Fibroblast of lung (primary cell): ENCODE measurements at regions not wholly inside any gene's neighbourhood (a gene's known extent, or its start where the extent isn't known, plus 50 kb on each side); places are given as distances from the start of the nearest gene placed in this dataset.

Experiments used
- DNase-seq, 2 donors: peaks; one replicate each; pipeline versions ENCODE4 v3.0.0 to v3.0.0-alpha.2; 2010; ENCODE audit warnings: low read depth in 2 of 2
- H2AFZ ChIP-seq: 2 replicates; pipeline ENCODE4 v1.5.1; 2012; ENCODE audit warnings: low read length, control low read depth, inconsistent platforms
- H3K27ac ChIP-seq: 2 replicates; pipeline ENCODE4 v1.5.1; 2011; ENCODE audit warnings: low read length, control low read depth; ENCODE audit not compliant: insufficient read depth
- H3K27me3 ChIP-seq: 2 replicates; pipeline ENCODE4 v1.5.1; 2011; ENCODE audit warnings: mild to moderate bottlenecking, low read length; ENCODE audit not compliant: control insufficient read depth, insufficient read depth
- H3K36me3 ChIP-seq: 2 replicates; pipeline ENCODE4 v1.5.1; 2011; ENCODE audit warnings: low read length; ENCODE audit not compliant: control insufficient read depth, insufficient read depth
- H3K4me1 ChIP-seq: 2 replicates; pipeline ENCODE4 v1.5.1; 2011; ENCODE audit warnings: low read length; ENCODE audit not compliant: control insufficient read depth, insufficient read depth; ENCODE audit errors: extremely low read depth
- H3K4me2 ChIP-seq: 2 replicates; pipeline ENCODE4 v1.5.1; 2011; ENCODE audit warnings: low read length, control low read depth; ENCODE audit not compliant: insufficient read depth; ENCODE audit errors: extremely low read depth
- H3K4me3 ChIP-seq, 4 experiments: fragments of 200-600 bp in 1 of 4; sonication (generic) in 1 of 4; replicated peaks in 1 of 4; 2 replicates each; pipeline ENCODE4 v1.5.1; 2011 to 2016; ENCODE audit warnings: low read length in 4 of 4, low read depth in 3 of 4, mild to moderate bottlenecking in 3 of 4, control low read depth in 2 of 4, inconsistent platforms in 1 of 4, mixed read lengths in 1 of 4; ENCODE audit not compliant: insufficient read depth in 1 of 4; ENCODE audit errors: control extremely low read depth in 1 of 4
- H3K79me2 ChIP-seq: 2 replicates; pipeline ENCODE4 v1.5.1; 2012; ENCODE audit warnings: mild to moderate bottlenecking, low read length, inconsistent platforms; ENCODE audit not compliant: control insufficient read depth, insufficient read depth
- H3K9ac ChIP-seq: 2 replicates; pipeline ENCODE4 v1.5.1; 2011; ENCODE audit warnings: mild to moderate bottlenecking, low read length, control low read depth; ENCODE audit not compliant: insufficient read depth
- H3K9me3 ChIP-seq: 2 replicates; pipeline ENCODE4 v1.5.1; 2012; ENCODE audit warnings: low read depth, low read length; ENCODE audit not compliant: control insufficient read depth, insufficient read depth
- H4K20me1 ChIP-seq: 2 replicates; pipeline ENCODE4 v1.5.1; 2011; ENCODE audit warnings: low read length; ENCODE audit not compliant: control insufficient read depth, insufficient read depth; ENCODE audit errors: extremely low read depth
- EZH2 ChIP-seq: IDR thresholded peaks from 2 replicates; pipeline ENCODE4 v1.5.1; 2012; ENCODE audit warnings: low read length, control low read depth, mild to moderate bottlenecking; ENCODE audit errors: missing control alignments
- TF ChIP-seq, protein P1 (sequence below), 2 donors: IDR thresholded peaks in 1 of 2; conservative IDR thresholded peaks in 1 of 2; 1 replicate in 1 of 2; 2 replicates in 1 of 2; pipeline ENCODE4 v1.5.1; 2011 to 2012; ENCODE audit warnings: low read length in 2 of 2, control low read depth in 1 of 2, inconsistent platforms in 1 of 2, low read depth in 1 of 2, mild to moderate bottlenecking in 1 of 2

- DNase-seq: no peak
- Histone ChIP-seq H3K4me1 (no peaks in the 10 kb centered on the region), H3K4me2 (no peak overlapping the region), H3K36me3 (no peaks in the 10 kb centered on the region), H3K9ac (no peak overlapping the region), H3K9me3 (no peaks in the 10 kb centered on the region), H2AFZ (no peak overlapping the region), H3K27ac (no peak overlapping the region), H3K27me3 (no peaks in the 10 kb centered on the region), H4K20me1 (no peaks in the 10 kb centered on the region), H3K79me2 (no peaks in the 10 kb centered on the region), H3K4me3 (no peak overlapping the region)
- no peak for TF ChIP-seq EZH2
- TF ChIP-seq, protein P1, sequence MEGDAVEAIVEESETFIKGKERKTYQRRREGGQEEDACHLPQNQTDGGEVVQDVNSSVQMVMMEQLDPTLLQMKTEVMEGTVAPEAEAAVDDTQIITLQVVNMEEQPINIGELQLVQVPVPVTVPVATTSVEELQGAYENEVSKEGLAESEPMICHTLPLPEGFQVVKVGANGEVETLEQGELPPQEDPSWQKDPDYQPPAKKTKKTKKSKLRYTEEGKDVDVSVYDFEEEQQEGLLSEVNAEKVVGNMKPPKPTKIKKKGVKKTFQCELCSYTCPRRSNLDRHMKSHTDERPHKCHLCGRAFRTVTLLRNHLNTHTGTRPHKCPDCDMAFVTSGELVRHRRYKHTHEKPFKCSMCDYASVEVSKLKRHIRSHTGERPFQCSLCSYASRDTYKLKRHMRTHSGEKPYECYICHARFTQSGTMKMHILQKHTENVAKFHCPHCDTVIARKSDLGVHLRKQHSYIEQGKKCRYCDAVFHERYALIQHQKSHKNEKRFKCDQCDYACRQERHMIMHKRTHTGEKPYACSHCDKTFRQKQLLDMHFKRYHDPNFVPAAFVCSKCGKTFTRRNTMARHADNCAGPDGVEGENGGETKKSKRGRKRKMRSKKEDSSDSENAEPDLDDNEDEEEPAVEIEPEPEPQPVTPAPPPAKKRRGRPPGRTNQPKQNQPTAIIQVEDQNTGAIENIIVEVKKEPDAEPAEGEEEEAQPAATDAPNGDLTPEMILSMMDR (conservative IDR thresholded peaks at IDR 0.05 in 1 of 2, IDR thresholded peaks at IDR 0.05 in 1 of 2; ENCODE audit: low read depth in 1 of 2, low read length in 2 of 2): no peak
Measured at GRCh38 chr2:5339473-5339872, 352.7 kb upstream of the SOX11 start.

GRCh38 chr2:5343785-5344335, 348.3 kb upstream of the SOX11 start:
- H3K9ac ChIP-seq: no peak overlapping the region
- no peaks in the 10 kb centered on the region for H3K9me3 ChIP-seq
- no peaks in the 10 kb centered on the region for H3K36me3 ChIP-seq
- no peaks in the 10 kb centered on the region for H4K20me1 ChIP-seq
- H3K27me3 ChIP-seq: no peaks in the 10 kb centered on the region
- no peak overlapping the region for H2AFZ ChIP-seq
- no peak for DNase-seq
- H3K79me2 ChIP-seq: no peaks in the 10 kb centered on the region
- no peak overlapping the region for H3K4me3 ChIP-seq
- H3K27ac ChIP-seq: no peak overlapping the region
- H3K4me2 ChIP-seq: no peak overlapping the region
- no peaks in the 10 kb centered on the region for H3K4me1 ChIP-seq
- TF ChIP-seq, protein P1 (conservative IDR thresholded peaks at IDR 0.05 in 1 of 2, IDR thresholded peaks at IDR 0.05 in 1 of 2; ENCODE audit: low read depth in 1 of 2, low read length in 2 of 2): no peak
- no peak for TF ChIP-seq EZH2

GRCh38 chr2:5352286-5352685, 339.9 kb upstream of the SOX11 start:
- H3K36me3 ChIP-seq: no peaks in the 10 kb centered on the region
- H3K4me2 ChIP-seq: no peak overlapping the region
- no peak overlapping the region for H2AFZ ChIP-seq
- no peaks in the 10 kb centered on the region for H3K9me3 ChIP-seq
- DNase-seq: no peak
- no peaks in the 10 kb centered on the region for H3K79me2 ChIP-seq
- no peak for TF ChIP-seq EZH2
- TF ChIP-seq, protein P1 (conservative IDR thresholded peaks at IDR 0.05 in 1 of 2, IDR thresholded peaks at IDR 0.05 in 1 of 2; ENCODE audit: low read depth in 1 of 2, low read length in 2 of 2): no peak
- no peak overlapping the region for H3K27ac ChIP-seq
- H4K20me1 ChIP-seq: no peaks in the 10 kb centered on the region
- no peak overlapping the region for H3K9ac ChIP-seq
- no peak overlapping the region for H3K4me3 ChIP-seq
- H3K27me3 ChIP-seq: no peaks in the 10 kb centered on the region
- H3K4me1 ChIP-seq: no peaks in the 10 kb centered on the region
